Mesenchymal stem cell (in vitro differentiated cells and primary cell): ENCODE measurements at regions not wholly inside any gene's neighbourhood (a gene's known extent, or its start where the extent isn't known, plus 50 kb on each side); places are given as distances from the start of the nearest gene placed in this dataset.

Experiments
- DNase-seq: peaks from one replicate; pipeline ENCODE4 v3.0.0-alpha.2; 2013
- H2AFZ ChIP-seq: one replicate; pipeline ENCODE4 v1.6.1; 2013; ENCODE audit warnings: low read depth, mild to moderate bottlenecking, control low read depth, inconsistent platforms, low read length, moderate library complexity
- H2AK5ac ChIP-seq: 2 replicates; pipeline ENCODE4 v1.6.1; 2013; ENCODE audit warnings: low read length, moderate library complexity, mild to moderate bottlenecking, inconsistent platforms; ENCODE audit not compliant: severe bottlenecking
- H2BK120ac ChIP-seq: one replicate; pipeline ENCODE4 v1.6.1; 2013; ENCODE audit warnings: low read depth, mild to moderate bottlenecking, inconsistent platforms, low read length, moderate library complexity
- H2BK12ac ChIP-seq, 2 experiments: one replicate each; pipeline ENCODE4 v1.6.1; 2013; ENCODE audit warnings: inconsistent platforms in 2 of 2, low read length in 2 of 2, mild to moderate bottlenecking in 2 of 2, moderate library complexity in 2 of 2, control low read depth in 1 of 2
- H2BK15ac ChIP-seq: one replicate; pipeline ENCODE4 v1.6.1; 2013; ENCODE audit warnings: mild to moderate bottlenecking, low read depth, inconsistent platforms; ENCODE audit not compliant: poor library complexity, severe bottlenecking
- H2BK5ac ChIP-seq: 2 replicates; pipeline ENCODE4 v1.6.1; 2013; ENCODE audit warnings: low read depth, mild to moderate bottlenecking, low read length, control low read depth, inconsistent platforms; ENCODE audit not compliant: poor library complexity, severe bottlenecking
- H3K14ac ChIP-seq, 2 experiments: one replicate each; pipeline ENCODE4 v1.6.1; 2013; ENCODE audit warnings: inconsistent platforms in 2 of 2, low read length in 2 of 2, control low read depth in 1 of 2, mild to moderate bottlenecking in 1 of 2, moderate library complexity in 1 of 2
- H3K18ac ChIP-seq, 2 experiments: one replicate each; pipeline ENCODE4 v1.6.1; 2013; ENCODE audit warnings: inconsistent platforms in 2 of 2, low read length in 2 of 2, control low read depth in 1 of 2, low read depth in 1 of 2, mild to moderate bottlenecking in 1 of 2
- H3K23ac ChIP-seq, 2 experiments: one replicate each; pipeline ENCODE4 v1.6.1; 2013; ENCODE audit warnings: inconsistent platforms in 2 of 2, low read length in 2 of 2, mild to moderate bottlenecking in 2 of 2, moderate library complexity in 2 of 2, control low read depth in 1 of 2
- H3K27ac ChIP-seq: 2 replicates; pipeline ENCODE4 v1.5.1; 2013; ENCODE audit warnings: mild to moderate bottlenecking, moderate library complexity, low read length, control low read depth, inconsistent platforms; ENCODE audit not compliant: poor library complexity, severe bottlenecking
- H3K27me3 ChIP-seq, 2 experiments: 2 replicates each; pipeline versions ENCODE4 v1.6.1 to v1.7.0; 2013; ENCODE audit warnings: low read length in 2 of 2, mild to moderate bottlenecking in 2 of 2, moderate library complexity in 2 of 2, control low read depth in 1 of 2, inconsistent platforms in 1 of 2; ENCODE audit not compliant: control insufficient read depth in 1 of 2, insufficient read depth in 1 of 2
- H3K36me3 ChIP-seq, 2 experiments: 2 replicates each; pipeline versions ENCODE4 v1.6.1 to v1.7.0; 2013; ENCODE audit warnings: low read length in 2 of 2, control low read depth in 1 of 2, inconsistent platforms in 1 of 2, low read depth in 1 of 2, mild to moderate bottlenecking in 1 of 2; ENCODE audit not compliant: insufficient read depth in 2 of 2, control insufficient read depth in 1 of 2
- H3K4ac ChIP-seq, 2 experiments: one replicate each; pipeline ENCODE4 v1.6.1; 2013; ENCODE audit warnings: inconsistent platforms in 2 of 2, low read length in 2 of 2, mild to moderate bottlenecking in 2 of 2, moderate library complexity in 2 of 2, control low read depth in 1 of 2, low read depth in 1 of 2
- H3K4me1 ChIP-seq: 2 replicates; pipeline ENCODE4 v1.6.1; 2013; ENCODE audit warnings: low read depth, low read length, control low read depth; ENCODE audit not compliant: control insufficient read depth, insufficient read depth
- H3K4me2 ChIP-seq: 2 replicates; pipeline ENCODE4 v1.6.1; 2013; ENCODE audit warnings: low read length, mild to moderate bottlenecking, inconsistent platforms; ENCODE audit not compliant: poor library complexity, severe bottlenecking
- H3K4me3 ChIP-seq, 2 experiments: 2 replicates each; pipeline versions ENCODE4 v1.5.1 to v1.7.0; 2013; ENCODE audit warnings: low read length in 2 of 2, mild to moderate bottlenecking in 2 of 2, control low read depth in 1 of 2, low read depth in 1 of 2; ENCODE audit not compliant: insufficient read depth in 1 of 2
- H3K79me1 ChIP-seq: replicated peaks from 2 replicates; pipeline ENCODE4 v1.6.1; 2013; ENCODE audit warnings: mild to moderate bottlenecking, control low read depth, low read length, inconsistent platforms; ENCODE audit not compliant: poor library complexity, severe bottlenecking
- H3K9ac ChIP-seq: 2 replicates; pipeline ENCODE4 v1.7.0; 2013; ENCODE audit warnings: mild to moderate bottlenecking, low read length, moderate library complexity
- H3K9me3 ChIP-seq: 2 replicates; pipeline ENCODE4 v1.7.0; 2013; ENCODE audit warnings: mild to moderate bottlenecking, low read length; ENCODE audit not compliant: control insufficient read depth
- H4K8ac ChIP-seq: one replicate; pipeline ENCODE4 v1.6.1; 2013; ENCODE audit warnings: inconsistent platforms, mild to moderate bottlenecking, low read length, moderate library complexity
- H4K91ac ChIP-seq: one replicate; pipeline ENCODE4 v1.6.1; 2013; ENCODE audit warnings: mild to moderate bottlenecking, low read length, inconsistent platforms
- WGBS: methylation state at CpG from one replicate; pipeline ENCODE4 v1.1.7; 2013; ENCODE audit warnings: mixed read lengths; 5-methylcytosine and 5-hydroxymethylcytosine counted together

DNA sequence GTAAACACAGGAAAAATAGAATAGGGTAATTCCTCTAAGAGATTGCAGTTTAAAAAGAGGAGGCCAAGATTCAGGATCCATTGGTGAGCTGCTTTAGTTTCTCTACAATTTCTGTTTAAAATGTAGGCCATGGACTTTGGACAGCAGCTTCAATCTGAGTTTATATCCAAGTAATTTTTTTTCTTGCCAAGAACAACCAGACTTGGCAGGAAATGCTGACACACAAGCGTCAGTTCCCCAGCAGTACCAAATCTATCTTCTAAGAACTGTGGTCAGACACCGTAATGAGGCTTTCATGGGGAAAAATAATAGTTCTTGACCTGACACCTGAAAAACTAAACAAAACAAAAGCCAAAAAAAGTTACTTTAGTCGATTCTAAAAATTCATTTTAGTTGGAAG, 528.8 kb downstream of the CSNK1G3 start:
- Histone ChIP-seq H3K27me3 (no peaks in the 10 kb centered on the region), H3K9ac (no peak overlapping the region), H3K27ac (no peak overlapping the region), H3K23ac (no peak overlapping the region), H3K36me3 (no peaks in the 10 kb centered on the region), H3K4me3 (no peak overlapping the region), H3K79me1 (no peaks in the 10 kb centered on the region), H2BK12ac (no peak overlapping the region), H4K8ac (no peak overlapping the region), H2BK5ac (no peak overlapping the region), H4K91ac (no peak overlapping the region), H3K14ac (no peak overlapping the region), H3K9me3 (peaks cover 5% of the 10 kb centered on the region), H3K4me1 (no peaks in the 10 kb centered on the region), H2BK120ac (no peak overlapping the region), H3K18ac (no peak overlapping the region), H3K4ac (no peak overlapping the region), H3K4me2 (no peak overlapping the region), H2BK15ac (no peak overlapping the region), H2AFZ (no peak overlapping the region), H2AK5ac (no peak overlapping the region)
- 93% methylated on average over 1 of the region's 3 CpGs for WGBS
- no peak for DNase-seq

DNA sequence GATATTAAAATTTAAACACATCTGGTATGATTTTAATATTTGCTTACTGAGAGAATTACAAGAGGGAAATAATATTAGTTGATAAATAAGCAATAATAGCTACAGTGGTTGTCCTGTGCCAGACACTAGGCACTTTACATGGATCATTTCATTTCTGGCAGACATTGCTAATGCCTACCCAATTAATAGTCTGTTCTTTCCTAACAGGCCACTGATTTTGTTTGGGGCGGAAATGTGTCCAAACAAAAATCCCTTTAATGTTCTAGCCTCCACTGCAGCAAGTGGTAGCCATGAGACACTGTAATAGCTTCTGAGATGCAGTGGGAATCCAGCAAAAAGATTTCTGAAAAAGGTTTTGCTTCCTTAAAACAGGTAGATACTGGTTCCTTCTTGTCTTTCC, 527.4 kb downstream of the CSNK1G3 start:
- Histone ChIP-seq H3K9me3 (peaks cover 5% of the 10 kb centered on the region), H4K8ac (no peak overlapping the region), H2AFZ (no peak overlapping the region), H3K36me3 (no peaks in the 10 kb centered on the region), H2BK120ac (no peak overlapping the region), H2BK15ac (no peak overlapping the region), H2BK5ac (peak overlapping the region; percentile 31), H3K18ac (no peak overlapping the region), H3K4ac (no peak overlapping the region), H3K4me2 (no peak overlapping the region), H3K4me1 (no peaks in the 10 kb centered on the region), H3K27me3 (no peaks in the 10 kb centered on the region), H3K23ac (no peak overlapping the region), H3K79me1 (no peaks in the 10 kb centered on the region), H2BK12ac (no peak overlapping the region), H3K14ac (no peak overlapping the region), H2AK5ac (no peak overlapping the region), H3K9ac (no peak overlapping the region), H3K4me3 (no peak overlapping the region), H4K91ac (no peak overlapping the region), H3K27ac (no peak overlapping the region)
- WGBS: 100% methylated on average over 1 of the region's 1 CpG
- no peak for DNase-seq

DNA sequence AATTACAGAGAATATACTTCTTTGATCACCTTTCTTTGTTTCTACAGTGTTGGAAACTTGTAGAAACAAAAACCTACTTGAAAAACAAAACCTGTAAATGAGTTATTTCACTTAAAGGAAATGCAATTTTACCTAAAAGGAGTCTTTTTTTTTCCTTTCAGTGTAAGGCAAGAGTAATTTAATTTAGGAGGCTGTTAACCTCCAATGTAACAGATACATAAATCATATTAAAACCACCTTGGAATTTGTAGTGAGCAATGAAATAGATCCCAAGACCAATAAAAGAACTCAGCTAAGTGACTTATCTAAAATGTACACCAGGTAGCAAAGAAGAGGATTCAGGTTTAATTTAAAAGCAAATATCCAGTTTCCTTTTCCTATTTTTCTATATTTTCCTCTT, 524.8 kb downstream of the CSNK1G3 start:
- Histone ChIP-seq H3K4me1 (no peaks in the 10 kb centered on the region), H3K4me2 (no peak overlapping the region), H3K9ac (no peak overlapping the region), H3K18ac (no peak overlapping the region), H3K4me3 (no peak overlapping the region), H4K91ac (no peak overlapping the region), H3K9me3 (no peaks in the 10 kb centered on the region), H2AK5ac (no peak overlapping the region), H3K23ac (no peak overlapping the region), H2BK120ac (no peak overlapping the region), H3K27me3 (no peaks in the 10 kb centered on the region), H2BK15ac (no peak overlapping the region), H2AFZ (no peak overlapping the region), H3K14ac (no peak overlapping the region), H2BK5ac (no peak overlapping the region), H3K4ac (no peak overlapping the region), H3K79me1 (no peaks in the 10 kb centered on the region), H4K8ac (no peak overlapping the region), H3K27ac (no peak overlapping the region), H2BK12ac (no peak overlapping the region), H3K36me3 (no peaks in the 10 kb centered on the region)
- no peak for DNase-seq

DNA sequence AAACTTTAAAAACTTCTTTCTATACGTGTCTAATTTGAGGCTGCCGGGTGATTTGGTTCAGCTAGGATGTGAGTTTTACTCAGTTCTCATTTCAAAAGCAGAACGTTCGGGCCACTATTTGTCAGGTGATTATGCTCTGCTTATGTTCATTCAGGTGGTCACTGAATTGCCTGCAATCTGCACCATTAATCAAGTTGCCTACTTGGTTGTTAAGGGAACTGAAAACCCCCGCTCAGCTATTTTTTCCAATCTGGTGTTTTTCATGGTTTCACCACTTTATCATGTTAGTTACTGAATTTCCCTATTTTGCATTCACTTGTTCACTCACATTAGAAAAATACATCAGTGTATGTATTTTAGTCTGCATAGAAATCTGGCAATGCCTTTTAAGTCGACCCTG, 523.0 kb downstream of the CSNK1G3 start:
- Histone ChIP-seq H3K36me3 (no peaks in the 10 kb centered on the region), H3K27ac (no peak overlapping the region), H3K9me3 (no peaks in the 10 kb centered on the region), H2BK5ac (no peak overlapping the region), H2AFZ (no peak overlapping the region), H3K14ac (no peak overlapping the region), H4K91ac (no peak overlapping the region), H2AK5ac (no peak overlapping the region), H3K4me3 (no peak overlapping the region), H3K18ac (no peak overlapping the region), H2BK120ac (no peak overlapping the region), H3K9ac (no peak overlapping the region), H2BK15ac (no peak overlapping the region), H3K4me2 (no peak overlapping the region), H3K23ac (no peak overlapping the region), H4K8ac (no peak overlapping the region), H3K79me1 (no peaks in the 10 kb centered on the region), H2BK12ac (no peak overlapping the region), H3K27me3 (no peaks in the 10 kb centered on the region), H3K4me1 (no peaks in the 10 kb centered on the region), H3K4ac (no peak overlapping the region)
- DNase-seq: no peak
- WGBS: 90% methylated on average over 4 of the region's 6 CpGs
